ENCODE measurements at regions not wholly inside any gene's neighbourhood (a gene's known extent, or its start where the extent isn't known, plus 50 kb on each side); places are given as distances from the start of the nearest gene placed in this dataset.

DNA sequence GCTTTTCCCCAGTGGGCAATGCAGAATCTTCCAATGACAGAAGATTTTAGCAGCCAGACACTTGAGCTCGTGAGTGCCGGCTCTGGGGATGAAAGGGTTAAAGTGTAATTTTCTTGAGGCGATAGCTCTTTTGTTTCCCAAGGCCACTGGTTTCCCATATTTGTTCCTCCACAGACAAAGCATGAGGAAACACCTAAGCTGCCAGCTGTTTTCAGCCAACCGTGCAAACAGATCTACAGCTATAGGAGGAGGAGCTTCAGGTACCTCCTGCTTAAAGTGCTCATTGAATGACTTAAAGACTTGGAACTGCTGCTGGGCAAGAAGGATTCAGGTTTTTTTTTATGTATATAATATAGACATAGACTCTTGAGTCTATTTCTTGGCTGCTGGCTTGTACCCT lies 1311.5 kb downstream of the TMEM121 start:
- no peak overlapping the region for H3K4me3 Mint-ChIP-seq (ENCODE audit: unreplicated experiment)
- no peak for DNase-seq (ENCODE audit: extremely low spot score, unreplicated experiment)
- TF ChIP-seq, protein P1, sequence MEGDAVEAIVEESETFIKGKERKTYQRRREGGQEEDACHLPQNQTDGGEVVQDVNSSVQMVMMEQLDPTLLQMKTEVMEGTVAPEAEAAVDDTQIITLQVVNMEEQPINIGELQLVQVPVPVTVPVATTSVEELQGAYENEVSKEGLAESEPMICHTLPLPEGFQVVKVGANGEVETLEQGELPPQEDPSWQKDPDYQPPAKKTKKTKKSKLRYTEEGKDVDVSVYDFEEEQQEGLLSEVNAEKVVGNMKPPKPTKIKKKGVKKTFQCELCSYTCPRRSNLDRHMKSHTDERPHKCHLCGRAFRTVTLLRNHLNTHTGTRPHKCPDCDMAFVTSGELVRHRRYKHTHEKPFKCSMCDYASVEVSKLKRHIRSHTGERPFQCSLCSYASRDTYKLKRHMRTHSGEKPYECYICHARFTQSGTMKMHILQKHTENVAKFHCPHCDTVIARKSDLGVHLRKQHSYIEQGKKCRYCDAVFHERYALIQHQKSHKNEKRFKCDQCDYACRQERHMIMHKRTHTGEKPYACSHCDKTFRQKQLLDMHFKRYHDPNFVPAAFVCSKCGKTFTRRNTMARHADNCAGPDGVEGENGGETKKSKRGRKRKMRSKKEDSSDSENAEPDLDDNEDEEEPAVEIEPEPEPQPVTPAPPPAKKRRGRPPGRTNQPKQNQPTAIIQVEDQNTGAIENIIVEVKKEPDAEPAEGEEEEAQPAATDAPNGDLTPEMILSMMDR (IDR thresholded peaks at IDR 0.05): no peak
- no peak overlapping the region for H3K27ac Mint-ChIP-seq (ENCODE audit: unreplicated experiment)
- H3K4me1 Mint-ChIP-seq (ENCODE audit: unreplicated experiment): no peaks in the 10 kb centered on the region
- peaks cover 80% of the 10 kb centered on the region for H3K9me3 Mint-ChIP-seq (ENCODE audit: unreplicated experiment)
- no peaks in the 10 kb centered on the region for H3K27me3 Mint-ChIP-seq (ENCODE audit: unreplicated experiment)
- no peaks in the 10 kb centered on the region for H3K36me3 Mint-ChIP-seq (ENCODE audit: unreplicated experiment)

DNA sequence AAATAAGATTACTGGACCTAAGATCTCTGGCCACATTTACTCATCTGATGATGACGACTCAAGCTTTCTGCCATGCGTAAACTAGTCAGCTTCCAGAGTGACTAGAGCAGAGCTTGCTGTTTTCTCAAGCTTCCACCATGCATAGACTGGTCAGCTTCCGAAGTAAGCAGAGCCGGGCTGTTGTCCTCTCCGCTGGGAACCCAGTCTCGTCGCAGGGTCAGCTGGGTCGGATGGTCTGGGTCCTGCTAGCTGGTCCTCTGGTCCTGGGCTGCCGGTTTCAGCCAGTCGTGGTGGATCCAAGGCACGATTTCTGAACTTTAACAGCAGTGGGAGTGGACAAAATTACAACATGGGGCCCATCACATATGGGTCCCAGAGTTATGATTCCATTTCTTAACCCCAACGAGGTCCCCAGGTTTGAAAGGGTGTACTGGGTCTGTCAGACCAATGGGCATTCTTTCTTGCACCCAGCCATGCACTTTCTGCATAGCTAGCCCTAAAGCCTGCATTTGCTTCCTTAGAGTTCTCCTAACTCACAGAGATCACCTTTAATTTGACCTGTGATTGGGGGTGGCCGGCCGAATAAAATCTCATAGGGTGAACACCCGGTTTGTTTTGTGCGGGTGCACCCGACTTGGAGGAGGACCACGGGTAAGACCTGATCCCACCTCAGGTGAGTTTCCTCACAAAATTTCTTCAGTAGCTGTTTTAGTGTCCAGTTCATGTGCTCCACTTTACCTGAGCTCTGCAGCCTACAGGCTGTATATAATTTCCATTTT lies 1312.8 kb downstream of the TMEM121 start:
- Mint-ChIP-seq H3K27me3 (ENCODE audit: unreplicated experiment) (no peaks in the 10 kb centered on the region), H3K27ac (ENCODE audit: unreplicated experiment) (no peak overlapping the region), H3K9me3 (ENCODE audit: unreplicated experiment) (peaks cover 72% of the 10 kb centered on the region), H3K36me3 (ENCODE audit: unreplicated experiment) (no peaks in the 10 kb centered on the region), H3K4me3 (ENCODE audit: unreplicated experiment) (no peak overlapping the region), H3K4me1 (ENCODE audit: unreplicated experiment) (no peaks in the 10 kb centered on the region)
- peak; percentile 76 for DNase-seq (ENCODE audit: extremely low spot score, unreplicated experiment)
- TF ChIP-seq, protein P1 (IDR thresholded peaks at IDR 0.05): no peak

DNA sequence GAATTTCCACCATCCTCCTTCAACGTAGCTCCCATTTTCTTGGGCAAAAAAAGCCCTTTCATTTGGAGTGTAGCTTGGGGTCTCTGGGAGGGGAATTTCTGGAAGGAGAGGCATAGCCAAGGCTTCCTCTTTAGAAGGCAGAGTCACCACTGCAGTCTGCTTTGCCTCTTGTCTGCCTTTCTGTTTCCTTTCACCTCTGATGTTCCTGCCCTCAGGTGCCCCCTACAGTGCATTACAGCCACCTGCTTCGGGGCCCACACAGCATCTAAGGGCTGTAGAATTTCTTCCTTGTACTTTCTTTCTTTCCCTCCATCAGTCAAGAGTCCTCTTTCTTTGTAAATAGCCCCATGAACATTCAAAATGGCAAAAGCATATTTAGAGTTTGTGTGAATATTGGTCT lies 1313.9 kb downstream of the TMEM121 start:
- Mint-ChIP-seq H3K4me3 (ENCODE audit: unreplicated experiment) (no peak overlapping the region), H3K9me3 (ENCODE audit: unreplicated experiment) (peaks cover 63% of the 10 kb centered on the region), H3K27me3 (ENCODE audit: unreplicated experiment) (no peaks in the 10 kb centered on the region), H3K36me3 (ENCODE audit: unreplicated experiment) (no peaks in the 10 kb centered on the region), H3K4me1 (ENCODE audit: unreplicated experiment) (no peaks in the 10 kb centered on the region), H3K27ac (ENCODE audit: unreplicated experiment) (no peak overlapping the region)
- TF ChIP-seq, protein P1 (IDR thresholded peaks at IDR 0.05): no peak
- DNase-seq (ENCODE audit: extremely low spot score, unreplicated experiment): no peak

DNA sequence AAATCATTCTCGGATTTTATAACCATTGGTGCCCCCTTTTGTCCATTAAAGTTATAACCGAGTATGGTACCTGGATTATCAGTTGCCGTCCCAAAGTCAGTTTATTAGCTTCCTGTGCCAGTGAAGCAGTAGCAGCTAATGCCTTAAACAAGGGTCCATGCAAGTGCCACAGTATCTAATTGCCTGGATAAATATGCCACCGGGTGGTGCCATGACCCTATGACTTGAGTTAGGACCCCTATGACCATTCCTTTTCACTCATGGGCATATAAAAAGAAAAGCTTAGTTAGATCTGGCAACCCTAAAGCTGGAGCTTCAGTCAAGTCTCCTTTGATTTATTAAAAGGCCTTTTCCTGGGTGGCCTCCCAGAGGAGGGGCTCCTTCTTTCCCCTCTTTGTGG lies 1314.6 kb downstream of the TMEM121 start:
- H3K27ac Mint-ChIP-seq (ENCODE audit: unreplicated experiment): no peak overlapping the region
- peaks cover 60% of the 10 kb centered on the region for H3K9me3 Mint-ChIP-seq (ENCODE audit: unreplicated experiment)
- no peaks in the 10 kb centered on the region for H3K4me1 Mint-ChIP-seq (ENCODE audit: unreplicated experiment)
- no peaks in the 10 kb centered on the region for H3K27me3 Mint-ChIP-seq (ENCODE audit: unreplicated experiment)
- no peaks in the 10 kb centered on the region for H3K36me3 Mint-ChIP-seq (ENCODE audit: unreplicated experiment)
- no peak for DNase-seq (ENCODE audit: extremely low spot score, unreplicated experiment)
- TF ChIP-seq, protein P1 (IDR thresholded peaks at IDR 0.05): no peak
- H3K4me3 Mint-ChIP-seq (ENCODE audit: unreplicated experiment): no peak overlapping the region

DNA sequence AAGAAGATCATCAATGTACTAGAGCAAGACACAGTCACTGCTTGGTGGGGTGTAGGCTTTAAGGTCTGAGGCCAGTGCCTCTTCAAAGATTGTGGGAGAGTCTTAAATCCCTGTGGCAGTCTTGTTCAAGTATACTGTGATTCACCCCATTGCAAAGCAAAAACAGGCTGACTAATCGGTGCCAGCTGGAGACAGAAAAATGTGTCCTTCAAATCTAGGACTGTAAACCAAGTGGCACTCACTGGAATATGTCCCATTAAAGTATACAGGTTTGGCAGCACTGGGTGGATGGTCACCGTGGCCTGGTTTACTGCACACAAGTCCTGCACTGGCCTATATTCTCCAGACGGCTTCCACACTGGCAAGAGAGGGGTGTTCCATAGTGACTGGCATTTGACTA lies 1315.3 kb downstream of the TMEM121 start:
- DNase-seq (ENCODE audit: extremely low spot score, unreplicated experiment): no peak
- H3K36me3 Mint-ChIP-seq (ENCODE audit: unreplicated experiment): no peaks in the 10 kb centered on the region
- no peak overlapping the region for H3K27ac Mint-ChIP-seq (ENCODE audit: unreplicated experiment)
- H3K9me3 Mint-ChIP-seq (ENCODE audit: unreplicated experiment): peaks cover 62% of the 10 kb centered on the region
- H3K4me1 Mint-ChIP-seq (ENCODE audit: unreplicated experiment): no peaks in the 10 kb centered on the region
- no peak overlapping the region for H3K4me3 Mint-ChIP-seq (ENCODE audit: unreplicated experiment)
- H3K27me3 Mint-ChIP-seq (ENCODE audit: unreplicated experiment): no peaks in the 10 kb centered on the region
- TF ChIP-seq, protein P1 (IDR thresholded peaks at IDR 0.05): no peak

Data from osteocyte (in vitro differentiated cells).